ENCODE measurements at regions not wholly inside any gene's neighbourhood (a gene's known extent, or its start where the extent isn't known, plus 50 kb on each side); places are given as distances from the start of the nearest gene placed in this dataset.

DNA sequence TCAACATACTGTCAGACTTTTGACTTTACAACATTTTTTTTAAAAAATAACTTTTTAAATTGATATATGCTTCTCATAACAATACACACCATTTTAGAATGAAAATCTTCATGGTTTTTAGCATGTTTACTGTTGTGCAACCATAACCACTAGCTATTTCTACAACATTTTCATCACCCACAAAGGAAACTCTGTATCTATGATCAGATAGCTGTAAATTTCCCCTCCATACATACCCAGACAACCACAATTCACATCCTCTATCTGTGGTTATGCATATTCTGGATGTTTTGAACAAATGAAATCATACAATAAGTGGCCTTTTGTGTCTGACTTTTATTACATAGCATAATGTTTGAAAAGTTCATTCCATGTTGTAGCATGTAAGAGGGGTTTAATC lies 1666.0 kb downstream of the EFNB2 start (continued):
- TF ChIP-seq, protein P1, sequence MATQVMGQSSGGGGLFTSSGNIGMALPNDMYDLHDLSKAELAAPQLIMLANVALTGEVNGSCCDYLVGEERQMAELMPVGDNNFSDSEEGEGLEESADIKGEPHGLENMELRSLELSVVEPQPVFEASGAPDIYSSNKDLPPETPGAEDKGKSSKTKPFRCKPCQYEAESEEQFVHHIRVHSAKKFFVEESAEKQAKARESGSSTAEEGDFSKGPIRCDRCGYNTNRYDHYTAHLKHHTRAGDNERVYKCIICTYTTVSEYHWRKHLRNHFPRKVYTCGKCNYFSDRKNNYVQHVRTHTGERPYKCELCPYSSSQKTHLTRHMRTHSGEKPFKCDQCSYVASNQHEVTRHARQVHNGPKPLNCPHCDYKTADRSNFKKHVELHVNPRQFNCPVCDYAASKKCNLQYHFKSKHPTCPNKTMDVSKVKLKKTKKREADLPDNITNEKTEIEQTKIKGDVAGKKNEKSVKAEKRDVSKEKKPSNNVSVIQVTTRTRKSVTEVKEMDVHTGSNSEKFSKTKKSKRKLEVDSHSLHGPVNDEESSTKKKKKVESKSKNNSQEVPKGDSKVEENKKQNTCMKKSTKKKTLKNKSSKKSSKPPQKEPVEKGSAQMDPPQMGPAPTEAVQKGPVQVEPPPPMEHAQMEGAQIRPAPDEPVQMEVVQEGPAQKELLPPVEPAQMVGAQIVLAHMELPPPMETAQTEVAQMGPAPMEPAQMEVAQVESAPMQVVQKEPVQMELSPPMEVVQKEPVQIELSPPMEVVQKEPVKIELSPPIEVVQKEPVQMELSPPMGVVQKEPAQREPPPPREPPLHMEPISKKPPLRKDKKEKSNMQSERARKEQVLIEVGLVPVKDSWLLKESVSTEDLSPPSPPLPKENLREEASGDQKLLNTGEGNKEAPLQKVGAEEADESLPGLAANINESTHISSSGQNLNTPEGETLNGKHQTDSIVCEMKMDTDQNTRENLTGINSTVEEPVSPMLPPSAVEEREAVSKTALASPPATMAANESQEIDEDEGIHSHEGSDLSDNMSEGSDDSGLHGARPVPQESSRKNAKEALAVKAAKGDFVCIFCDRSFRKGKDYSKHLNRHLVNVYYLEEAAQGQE (IDR thresholded peaks at IDR 0.05; ENCODE audit: low read depth) = no peak
- no peak for TF ChIP-seq ELF1 (IDR thresholded peaks at IDR 0.05; ENCODE audit: borderline replicate concordance, low read depth)
- TF ChIP-seq, protein P2, sequence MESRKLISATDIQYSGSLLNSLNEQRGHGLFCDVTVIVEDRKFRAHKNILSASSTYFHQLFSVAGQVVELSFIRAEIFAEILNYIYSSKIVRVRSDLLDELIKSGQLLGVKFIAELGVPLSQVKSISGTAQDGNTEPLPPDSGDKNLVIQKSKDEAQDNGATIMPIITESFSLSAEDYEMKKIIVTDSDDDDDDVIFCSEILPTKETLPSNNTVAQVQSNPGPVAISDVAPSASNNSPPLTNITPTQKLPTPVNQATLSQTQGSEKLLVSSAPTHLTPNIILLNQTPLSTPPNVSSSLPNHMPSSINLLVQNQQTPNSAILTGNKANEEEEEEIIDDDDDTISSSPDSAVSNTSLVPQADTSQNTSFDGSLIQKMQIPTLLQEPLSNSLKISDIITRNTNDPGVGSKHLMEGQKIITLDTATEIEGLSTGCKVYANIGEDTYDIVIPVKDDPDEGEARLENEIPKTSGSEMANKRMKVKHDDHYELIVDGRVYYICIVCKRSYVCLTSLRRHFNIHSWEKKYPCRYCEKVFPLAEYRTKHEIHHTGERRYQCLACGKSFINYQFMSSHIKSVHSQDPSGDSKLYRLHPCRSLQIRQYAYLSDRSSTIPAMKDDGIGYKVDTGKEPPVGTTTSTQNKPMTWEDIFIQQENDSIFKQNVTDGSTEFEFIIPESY (IDR thresholded peaks at IDR 0.05; ENCODE audit: extremely low read depth, insufficient replicate concordance, low read length) = no peak
- TF ChIP-seq ZNF274 (IDR thresholded peaks at IDR 0.05; ENCODE audit: low read depth, low read length) = no peak

DNA sequence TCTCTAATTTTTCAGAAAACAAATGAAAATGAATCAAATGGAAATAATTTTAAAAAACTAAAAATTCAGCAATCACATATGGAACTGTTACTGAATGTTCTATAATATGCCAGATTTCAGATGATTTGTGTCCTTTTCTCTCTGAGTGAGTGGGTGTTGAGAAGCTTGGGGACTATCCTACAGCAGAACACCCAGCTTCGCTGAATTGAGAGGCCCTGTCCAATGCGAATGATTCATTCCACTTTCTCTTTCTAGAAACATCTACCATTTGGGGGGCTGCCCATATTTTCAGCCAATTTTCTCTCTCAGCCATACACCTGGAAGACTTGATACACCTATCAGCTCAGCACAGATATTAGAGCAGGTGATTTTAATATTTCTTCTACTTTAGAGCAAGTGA lies 1666.7 kb downstream of the EFNB2 start:
- no peaks in the 10 kb centered on the region for H3K4me1 ChIP-seq (ENCODE audit: control insufficient read depth in 1 of 2, insufficient read depth in 2 of 2, low read length in 2 of 2)
- ChIA-PET CTCF (no interaction called here), POLR2A (no interaction called here), RAD21 (ENCODE audit: low non-redundant PET in 1 of 2, low total read pairs in 2 of 2, uncharacterized antibody in 2 of 2, unreplicated experiment in 2 of 2) (no interaction called here)
- no peak overlapping the region for H3K9ac ChIP-seq (ENCODE audit: low read length)
- BruUV-seq (replicated peaks) = no TSS peak
- DNase-seq (ENCODE audit: low read depth, low spot score) = no peak
- no peak for ATAC-seq
- H4K20me1 ChIP-seq (ENCODE audit: insufficient read depth) = no peaks in the 10 kb centered on the region
- no peak for TF ChIP-seq EGR1 (IDR thresholded peaks at IDR 0.05; ENCODE audit: low read depth)
- no peak for TF ChIP-seq CEBPB (IDR thresholded peaks at IDR 0.05; ENCODE audit: low read depth)
- TF ChIP-seq SRF (IDR thresholded peaks at IDR 0.05; ENCODE audit: low read depth) = no peak
- TF ChIP-seq YY1 (IDR thresholded peaks at IDR 0.05; ENCODE audit: extremely low read depth, insufficient replicate concordance, low read depth, low read length) = no peak
- TF ChIP-seq SIN3A (IDR thresholded peaks at IDR 0.05; ENCODE audit: low read depth) = no peak
- TF ChIP-seq ELF1 (IDR thresholded peaks at IDR 0.05; ENCODE audit: borderline replicate concordance, low read depth) = no peak
- TF ChIP-seq EZH2 (IDR thresholded peaks at IDR 0.05) = no peak
- no peak for TF ChIP-seq TCF7L2 (IDR thresholded peaks at IDR 0.05; ENCODE audit: borderline replicate concordance, extremely low read depth, insufficient read depth, insufficient read length)
- no peak for TF ChIP-seq POLR2AphosphoS5 (IDR thresholded peaks at IDR 0.05; ENCODE audit: low read depth, low read length)
- no peak for TF ChIP-seq ZNF274 (IDR thresholded peaks at IDR 0.05; ENCODE audit: low read depth, low read length)
- no peak overlapping the region for H2AFZ ChIP-seq (ENCODE audit: low read depth, low read length, poor library complexity, severe bottlenecking)
- intact Hi-C loops (cut with micrococcal nuclease) = no loop called here
- H3K9me2 ChIP-seq (ENCODE audit: insufficient read depth) = no peaks in the 10 kb centered on the region
- no peaks in the 10 kb centered on the region for H3K36me3 ChIP-seq (ENCODE audit: control insufficient read depth in 1 of 2, insufficient read depth in 2 of 2, low read length in 2 of 2)
- no peaks in the 10 kb centered on the region for H3K79me2 ChIP-seq (ENCODE audit: insufficient read depth, low read length)
- no peaks in the 10 kb centered on the region for H3K9me3 ChIP-seq (ENCODE audit: control insufficient read depth in 1 of 2, insufficient read depth in 1 of 2, low read depth in 1 of 2, low read length in 2 of 2)
- H3K4me2 ChIP-seq (ENCODE audit: low read length) = no peak overlapping the region
- H3K27ac ChIP-seq (ENCODE audit: low read depth, low read length) = no peak overlapping the region
- no peak overlapping the region for H3K4me3 ChIP-seq (replicated peaks in 1 of 2; ENCODE audit: low read depth in 1 of 2, low read length in 2 of 2)
- no peaks in the 10 kb centered on the region for H3K27me3 ChIP-seq (ENCODE audit: insufficient read depth, low read length)

Measured in HCT116 (cell line).